Neural cell (in vitro differentiated cells): ENCODE measurements at regions not wholly inside any gene's neighbourhood (a gene's known extent, or its start where the extent isn't known, plus 50 kb on each side); places are given as distances from the start of the nearest gene placed in this dataset.

ENCODE experiments used
- H2AFZ ChIP-seq: fragments of 200-600, 300-800 bp; sonication (generic), shearing (Covaris generic); 2 replicates; pipeline ENCODE4 v1.6.0; 2014; ENCODE audit warnings: low read depth, mild to moderate bottlenecking, antibody characterized with exemption, low read length, moderate library complexity
- H3F3A ChIP-seq: fragments of 200-600 bp; shearing (Covaris generic); 2 replicates; pipeline ENCODE4 v1.6.1; 2016; ENCODE audit warnings: mild to moderate bottlenecking, moderate library complexity, mixed read lengths, antibody characterized with exemption, low read length; ENCODE audit not compliant: insufficient read depth, poor library complexity, severe bottlenecking
- H3K27ac ChIP-seq: fragments of 200-600, 300-800 bp; sonication (generic), shearing (Covaris generic); 2 replicates; pipeline ENCODE4 v1.5.1; 2014; ENCODE audit warnings: mild to moderate bottlenecking, low read length, moderate library complexity
- H3K27me3 ChIP-seq: fragments of 300-800, 200-600 bp; sonication (generic), shearing (Covaris generic); 2 replicates; pipeline ENCODE4 v1.6.0; 2014; ENCODE audit warnings: mild to moderate bottlenecking, low read depth, low read length, moderate library complexity; ENCODE audit not compliant: insufficient read depth
- H3K36me3 ChIP-seq: fragments of 300-800, 200-600 bp; sonication (generic), shearing (Covaris generic); 2 replicates; pipeline ENCODE4 v1.5.1; 2014; ENCODE audit warnings: mild to moderate bottlenecking, antibody characterized with exemption, low read length, moderate library complexity; ENCODE audit not compliant: insufficient read depth
- H3K4me2 ChIP-seq: fragments of 300-800, 200-600 bp; sonication (generic), shearing (Covaris generic); 2 replicates; pipeline ENCODE4 v1.6.0; 2014; ENCODE audit warnings: mild to moderate bottlenecking, low read length
- H3K4me3 ChIP-seq: fragments of 300-800, 200-600 bp; sonication (generic), shearing (Covaris generic); 2 replicates; pipeline ENCODE4 v1.5.1; 2014; ENCODE audit warnings: mild to moderate bottlenecking, low read length, moderate library complexity
- H3K79me2 ChIP-seq: fragments of 200-600 bp; shearing (Covaris generic); replicated peaks from 2 replicates; pipeline ENCODE4 v1.6.0; 2014; ENCODE audit warnings: mild to moderate bottlenecking, low read length, moderate library complexity; ENCODE audit not compliant: insufficient read depth
- H3K9ac ChIP-seq: fragments of 300-800, 200-600 bp; sonication (generic), shearing (Covaris generic); 2 replicates; pipeline ENCODE4 v1.6.1; 2016; ENCODE audit warnings: mild to moderate bottlenecking, low read length, mixed read lengths
- H3K9me2 ChIP-seq: fragments of 200-600 bp; shearing (Covaris generic); 2 replicates; pipeline ENCODE4 v1.6.1; 2016; ENCODE audit warnings: mild to moderate bottlenecking, low read length, mixed read lengths; ENCODE audit not compliant: insufficient read depth
- H3K9me3 ChIP-seq: fragments of 200-600, 300-800 bp; sonication (generic), shearing (Covaris generic); 2 replicates; pipeline ENCODE4 v1.6.1; 2016; ENCODE audit warnings: mild to moderate bottlenecking, mixed run types, low read length, moderate library complexity, mixed read lengths
- H4K20me1 ChIP-seq: fragments of 200-600 bp; shearing (Covaris generic); 2 replicates; pipeline ENCODE4 v1.6.1; 2016; ENCODE audit warnings: mild to moderate bottlenecking, mixed run types; ENCODE audit not compliant: insufficient read depth
- EP300 ChIP-seq: fragments of 450-650 bp; conservative IDR thresholded peaks from 2 replicates; pipeline ENCODE4 v1.6.1; 2014; ENCODE audit warnings: antibody characterized with exemption, mild to moderate bottlenecking, moderate library complexity; ENCODE audit not compliant: poor library complexity, severe bottlenecking
- EZH2 ChIP-seq: fragments of 200-600, 300-800 bp; shearing (Covaris generic), sonication (generic); IDR thresholded peaks from 2 replicates; pipeline ENCODE4 v1.6.1; 2014; ENCODE audit warnings: antibody characterized with exemption, low read length, borderline replicate concordance, mild to moderate bottlenecking; ENCODE audit not compliant: insufficient read depth, poor library complexity, severe bottlenecking
- MXI1 ChIP-seq: fragments of 450-650 bp; conservative IDR thresholded peaks from 2 replicates; pipeline ENCODE4 v1.6.1; 2014; ENCODE audit warnings: antibody characterized with exemption, mild to moderate bottlenecking; ENCODE audit not compliant: poor library complexity, severe bottlenecking
- POLR2AphosphoS5 ChIP-seq: IDR thresholded peaks from 2 replicates; pipeline ENCODE4 v1.6.1; 2012
- RAD21 ChIP-seq: fragments of 450-650 bp; conservative IDR thresholded peaks from 2 replicates; pipeline ENCODE4 v1.6.1; 2014; ENCODE audit warnings: antibody characterized with exemption, mild to moderate bottlenecking, moderate library complexity
- SMC3 ChIP-seq: fragments of 450-650 bp; conservative IDR thresholded peaks from 2 replicates; pipeline ENCODE4 v1.6.1; 2014; ENCODE audit warnings: antibody characterized with exemption, mild to moderate bottlenecking, moderate library complexity; ENCODE audit not compliant: poor library complexity
- TAF1 ChIP-seq: IDR thresholded peaks from 2 replicates; pipeline ENCODE4 v1.6.1; 2012; ENCODE audit warnings: low read depth
- TF ChIP-seq, protein P1 (sequence below): fragments of 450-650 bp; IDR thresholded peaks from 2 replicates; pipeline ENCODE4 v1.5.1; 2014; ENCODE audit warnings: antibody characterized with exemption, mild to moderate bottlenecking, moderate library complexity; ENCODE audit not compliant: poor library complexity, severe bottlenecking
- TF ChIP-seq, protein P2 (sequence below): IDR thresholded peaks from 2 replicates; pipeline ENCODE4 v1.6.1; 2012; ENCODE audit warnings: borderline replicate concordance

DNA sequence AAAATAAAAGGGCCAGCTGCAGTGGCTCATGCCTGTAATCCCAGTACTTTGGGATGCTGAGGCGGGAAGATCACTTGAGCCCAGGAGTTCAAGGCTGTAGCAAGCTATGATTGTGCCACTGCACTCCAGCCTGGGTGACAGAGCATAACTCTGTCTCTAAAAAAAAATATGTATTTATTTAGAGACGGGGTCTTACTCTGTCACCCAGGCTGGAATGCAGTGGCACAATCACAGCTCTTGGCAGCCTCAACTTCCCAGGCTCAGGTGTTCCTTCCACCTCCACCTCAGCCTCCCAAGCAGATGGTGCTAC lies 179.3 kb upstream of the ATF7IP start:
- no peaks in the 10 kb centered on the region for H3F3A ChIP-seq
- H3K9ac ChIP-seq, result no peak overlapping the region
- no peaks in the 10 kb centered on the region for H3K9me2 ChIP-seq
- H3K4me2 ChIP-seq, result no peak overlapping the region
- H4K20me1 ChIP-seq, result no peaks in the 10 kb centered on the region
- no peaks in the 10 kb centered on the region for H3K9me3 ChIP-seq
- no peak overlapping the region for H3K27ac ChIP-seq
- TF ChIP-seq EP300 (no peak), SMC3 (peak; percentile 11), TAF1 (no peak)
- TF ChIP-seq, protein P1, sequence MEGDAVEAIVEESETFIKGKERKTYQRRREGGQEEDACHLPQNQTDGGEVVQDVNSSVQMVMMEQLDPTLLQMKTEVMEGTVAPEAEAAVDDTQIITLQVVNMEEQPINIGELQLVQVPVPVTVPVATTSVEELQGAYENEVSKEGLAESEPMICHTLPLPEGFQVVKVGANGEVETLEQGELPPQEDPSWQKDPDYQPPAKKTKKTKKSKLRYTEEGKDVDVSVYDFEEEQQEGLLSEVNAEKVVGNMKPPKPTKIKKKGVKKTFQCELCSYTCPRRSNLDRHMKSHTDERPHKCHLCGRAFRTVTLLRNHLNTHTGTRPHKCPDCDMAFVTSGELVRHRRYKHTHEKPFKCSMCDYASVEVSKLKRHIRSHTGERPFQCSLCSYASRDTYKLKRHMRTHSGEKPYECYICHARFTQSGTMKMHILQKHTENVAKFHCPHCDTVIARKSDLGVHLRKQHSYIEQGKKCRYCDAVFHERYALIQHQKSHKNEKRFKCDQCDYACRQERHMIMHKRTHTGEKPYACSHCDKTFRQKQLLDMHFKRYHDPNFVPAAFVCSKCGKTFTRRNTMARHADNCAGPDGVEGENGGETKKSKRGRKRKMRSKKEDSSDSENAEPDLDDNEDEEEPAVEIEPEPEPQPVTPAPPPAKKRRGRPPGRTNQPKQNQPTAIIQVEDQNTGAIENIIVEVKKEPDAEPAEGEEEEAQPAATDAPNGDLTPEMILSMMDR, result peak; percentile 36
- no peaks in the 10 kb centered on the region for H3K36me3 ChIP-seq
- H2AFZ ChIP-seq, result no peak overlapping the region
- no peak overlapping the region for H3K4me3 ChIP-seq
- no peaks in the 10 kb centered on the region for H3K27me3 ChIP-seq
- H3K79me2 ChIP-seq, result no peaks in the 10 kb centered on the region

DNA sequence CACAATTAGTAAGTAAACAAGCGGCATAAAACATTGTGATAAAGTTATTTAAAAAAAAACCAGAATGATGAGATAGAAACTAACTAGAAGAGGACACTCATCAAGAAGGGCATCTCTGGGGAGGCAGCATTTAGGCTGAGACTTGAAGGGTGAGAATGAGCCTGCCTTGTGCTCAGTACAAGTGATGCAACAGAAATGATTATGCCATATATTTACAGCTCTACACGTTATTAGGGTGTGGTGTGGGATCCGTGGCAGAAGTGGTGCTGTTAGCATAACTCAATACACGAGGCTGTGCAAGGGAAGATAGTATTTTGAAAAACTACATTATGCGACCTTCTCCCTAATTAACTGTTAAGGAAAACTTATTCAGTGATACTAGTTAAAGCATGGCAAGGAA lies 178.5 kb upstream of the ATF7IP start:
- H3K4me2 ChIP-seq, result no peak overlapping the region
- TF ChIP-seq EP300 (no peak), MXI1 (no peak), EZH2 (no peak), TAF1 (no peak), RAD21 (no peak), POLR2AphosphoS5 (no peak), SMC3 (no peak)
- TF ChIP-seq, protein P1, result no peak
- TF ChIP-seq, protein P2, sequence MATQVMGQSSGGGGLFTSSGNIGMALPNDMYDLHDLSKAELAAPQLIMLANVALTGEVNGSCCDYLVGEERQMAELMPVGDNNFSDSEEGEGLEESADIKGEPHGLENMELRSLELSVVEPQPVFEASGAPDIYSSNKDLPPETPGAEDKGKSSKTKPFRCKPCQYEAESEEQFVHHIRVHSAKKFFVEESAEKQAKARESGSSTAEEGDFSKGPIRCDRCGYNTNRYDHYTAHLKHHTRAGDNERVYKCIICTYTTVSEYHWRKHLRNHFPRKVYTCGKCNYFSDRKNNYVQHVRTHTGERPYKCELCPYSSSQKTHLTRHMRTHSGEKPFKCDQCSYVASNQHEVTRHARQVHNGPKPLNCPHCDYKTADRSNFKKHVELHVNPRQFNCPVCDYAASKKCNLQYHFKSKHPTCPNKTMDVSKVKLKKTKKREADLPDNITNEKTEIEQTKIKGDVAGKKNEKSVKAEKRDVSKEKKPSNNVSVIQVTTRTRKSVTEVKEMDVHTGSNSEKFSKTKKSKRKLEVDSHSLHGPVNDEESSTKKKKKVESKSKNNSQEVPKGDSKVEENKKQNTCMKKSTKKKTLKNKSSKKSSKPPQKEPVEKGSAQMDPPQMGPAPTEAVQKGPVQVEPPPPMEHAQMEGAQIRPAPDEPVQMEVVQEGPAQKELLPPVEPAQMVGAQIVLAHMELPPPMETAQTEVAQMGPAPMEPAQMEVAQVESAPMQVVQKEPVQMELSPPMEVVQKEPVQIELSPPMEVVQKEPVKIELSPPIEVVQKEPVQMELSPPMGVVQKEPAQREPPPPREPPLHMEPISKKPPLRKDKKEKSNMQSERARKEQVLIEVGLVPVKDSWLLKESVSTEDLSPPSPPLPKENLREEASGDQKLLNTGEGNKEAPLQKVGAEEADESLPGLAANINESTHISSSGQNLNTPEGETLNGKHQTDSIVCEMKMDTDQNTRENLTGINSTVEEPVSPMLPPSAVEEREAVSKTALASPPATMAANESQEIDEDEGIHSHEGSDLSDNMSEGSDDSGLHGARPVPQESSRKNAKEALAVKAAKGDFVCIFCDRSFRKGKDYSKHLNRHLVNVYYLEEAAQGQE, result no peak
- H3K9ac ChIP-seq, result no peak overlapping the region
- H3K27ac ChIP-seq, result no peak overlapping the region
- no peaks in the 10 kb centered on the region for H3F3A ChIP-seq
- H3K79me2 ChIP-seq, result no peaks in the 10 kb centered on the region
- no peaks in the 10 kb centered on the region for H4K20me1 ChIP-seq
- no peak overlapping the region for H3K4me3 ChIP-seq
- H3K9me2 ChIP-seq, result no peaks in the 10 kb centered on the region
- no peak overlapping the region for H2AFZ ChIP-seq
- H3K36me3 ChIP-seq, result no peaks in the 10 kb centered on the region
- H3K9me3 ChIP-seq, result no peaks in the 10 kb centered on the region
- no peaks in the 10 kb centered on the region for H3K27me3 ChIP-seq
